Peyer's patch (tissue), 4 donors: ENCODE measurements at regions not wholly inside any gene's neighbourhood (a gene's known extent, or its start where the extent isn't known, plus 50 kb on each side); places are given as distances from the start of the nearest gene placed in this dataset.

Experiments used
- DNase-seq, 3 donors: peaks; one replicate each; pipeline ENCODE4 v3.0.0-alpha.2; 2017 to 2019
- H3K27ac ChIP-seq, 4 donors: fragments of 200-600 bp; sonication (generic); one replicate each; pipeline ENCODE4 v1.5.1; 2016 to 2019
- H3K27me3 ChIP-seq, 2 donors: fragments of 200-600 bp; sonication (generic); one replicate each; pipeline ENCODE4 v1.5.1; 2019
- H3K36me3 ChIP-seq, 3 donors: fragments of 200-600 bp; sonication (generic); one replicate each; pipeline ENCODE4 v1.5.1; 2016 to 2019
- H3K4me1 ChIP-seq, 4 donors: fragments of 200-600 bp; sonication (generic); one replicate each; pipeline ENCODE4 v1.5.1; 2016 to 2019
- H3K4me3 ChIP-seq, 4 donors: fragments of 200-600 bp; sonication (generic); 1 replicate in 3 of 4; 2 replicates in 1 of 4; pipeline ENCODE4 v1.5.1; 2016 to 2019; ENCODE audit warnings: mild to moderate bottlenecking in 1 of 4
- H3K9me3 ChIP-seq, 4 donors: fragments of 200-600 bp; sonication (generic); one replicate each; pipeline ENCODE4 v1.5.1; 2016 to 2019; ENCODE audit warnings: mild to moderate bottlenecking in 1 of 4
- POLR2A ChIP-seq, 2 donors: fragments of 450-650 bp; IDR thresholded peaks; one replicate each; pipeline ENCODE4 v1.5.1; 2017; ENCODE audit warnings: antibody characterized with exemption in 2 of 2, mild to moderate bottlenecking in 2 of 2, moderate library complexity in 2 of 2
- TF ChIP-seq, protein P1 (sequence below), 6 experiments: fragments of 450-650 bp in 4 of 6; fragments of 200-600 bp in 2 of 6; sonication (generic) in 1 of 6; IDR thresholded peaks; one replicate each; pipeline ENCODE4 v1.5.1; 2017 to 2019; ENCODE audit warnings: antibody characterized with exemption in 6 of 6, mild to moderate bottlenecking in 3 of 6, moderate library complexity in 1 of 6

DNA sequence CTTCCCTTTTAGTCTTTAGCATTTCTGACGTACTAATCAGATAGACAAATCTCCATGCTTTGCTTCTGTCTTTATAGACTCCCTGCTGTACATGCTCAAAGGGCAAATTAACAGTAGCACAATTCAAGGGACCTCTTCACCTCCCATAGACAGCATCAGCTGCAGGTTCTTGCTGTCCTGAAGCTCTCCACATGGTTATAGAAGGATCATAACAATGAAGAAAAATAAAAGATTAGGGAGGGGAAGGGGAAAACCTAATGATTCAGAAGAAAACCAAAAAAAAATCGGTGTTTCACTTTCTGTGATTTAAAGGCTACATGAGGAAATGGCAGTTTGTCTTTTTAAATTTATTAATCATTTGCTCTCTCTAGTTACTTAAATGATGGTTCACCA, 155.5 kb downstream of the PTCSC3 start:
- DNase-seq: no peak
- Histone ChIP-seq H3K9me3 (no peaks in the 10 kb centered on the region), H3K36me3 (no peaks in the 10 kb centered on the region), H3K27ac (no peak overlapping the region), H3K4me1 (no peaks in the 10 kb centered on the region), H3K4me3 (no peak overlapping the region), H3K27me3 (no peaks in the 10 kb centered on the region)
- TF ChIP-seq POLR2A (IDR thresholded peaks at IDR 0.05): no peak
- TF ChIP-seq, protein P1, sequence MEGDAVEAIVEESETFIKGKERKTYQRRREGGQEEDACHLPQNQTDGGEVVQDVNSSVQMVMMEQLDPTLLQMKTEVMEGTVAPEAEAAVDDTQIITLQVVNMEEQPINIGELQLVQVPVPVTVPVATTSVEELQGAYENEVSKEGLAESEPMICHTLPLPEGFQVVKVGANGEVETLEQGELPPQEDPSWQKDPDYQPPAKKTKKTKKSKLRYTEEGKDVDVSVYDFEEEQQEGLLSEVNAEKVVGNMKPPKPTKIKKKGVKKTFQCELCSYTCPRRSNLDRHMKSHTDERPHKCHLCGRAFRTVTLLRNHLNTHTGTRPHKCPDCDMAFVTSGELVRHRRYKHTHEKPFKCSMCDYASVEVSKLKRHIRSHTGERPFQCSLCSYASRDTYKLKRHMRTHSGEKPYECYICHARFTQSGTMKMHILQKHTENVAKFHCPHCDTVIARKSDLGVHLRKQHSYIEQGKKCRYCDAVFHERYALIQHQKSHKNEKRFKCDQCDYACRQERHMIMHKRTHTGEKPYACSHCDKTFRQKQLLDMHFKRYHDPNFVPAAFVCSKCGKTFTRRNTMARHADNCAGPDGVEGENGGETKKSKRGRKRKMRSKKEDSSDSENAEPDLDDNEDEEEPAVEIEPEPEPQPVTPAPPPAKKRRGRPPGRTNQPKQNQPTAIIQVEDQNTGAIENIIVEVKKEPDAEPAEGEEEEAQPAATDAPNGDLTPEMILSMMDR (IDR thresholded peaks at IDR 0.05): no peak

DNA sequence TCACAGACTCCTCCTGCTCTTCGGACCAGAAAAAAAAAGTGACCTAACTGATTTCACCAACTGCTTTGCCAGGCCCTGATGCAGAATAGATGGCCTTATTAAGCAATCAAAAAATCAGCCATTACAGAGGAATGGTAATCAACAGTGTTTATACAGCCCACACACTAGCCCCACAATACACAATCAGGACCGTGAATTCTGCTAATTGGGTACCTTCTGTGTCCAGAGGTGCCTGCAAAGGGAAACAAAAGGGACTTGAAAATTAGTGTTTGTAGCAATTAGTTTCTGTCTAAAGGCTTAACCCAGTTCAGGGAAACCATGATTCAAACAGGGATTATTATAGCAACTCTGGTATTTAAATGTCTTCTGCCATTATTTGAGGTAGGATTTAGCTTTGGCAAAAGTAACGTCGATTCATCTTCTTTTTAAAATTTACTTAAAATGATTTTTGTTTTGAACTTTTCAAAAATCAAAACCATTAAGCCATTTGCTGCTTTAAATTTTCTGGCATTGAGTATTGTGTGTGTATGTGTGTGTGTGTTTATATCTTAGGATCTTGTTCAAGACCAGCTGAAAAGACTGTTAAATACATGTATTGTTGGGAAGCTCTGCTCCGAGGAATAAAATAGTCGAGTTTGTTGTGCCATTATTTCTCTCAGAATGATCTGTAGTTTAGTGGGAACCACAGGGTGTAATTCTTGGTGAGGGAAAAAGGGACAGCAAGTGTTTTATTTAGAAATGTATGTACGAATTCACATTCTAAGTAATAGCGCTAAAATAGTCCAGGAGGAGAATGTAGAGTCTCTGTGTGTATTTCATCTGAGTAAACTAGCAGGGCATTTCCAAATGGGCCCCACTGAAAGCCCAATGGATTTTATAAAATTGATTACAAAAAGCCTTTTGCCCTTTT, 156.1 kb downstream of the PTCSC3 start:
- H3K27me3 ChIP-seq: no peaks in the 10 kb centered on the region
- H3K4me3 ChIP-seq: no peak overlapping the region
- H3K4me1 ChIP-seq: no peaks in the 10 kb centered on the region
- no peak for DNase-seq
- no peak for TF ChIP-seq POLR2A (IDR thresholded peaks at IDR 0.05)
- no peak overlapping the region for H3K27ac ChIP-seq
- H3K9me3 ChIP-seq: no peaks in the 10 kb centered on the region
- H3K36me3 ChIP-seq: no peaks in the 10 kb centered on the region

DNA sequence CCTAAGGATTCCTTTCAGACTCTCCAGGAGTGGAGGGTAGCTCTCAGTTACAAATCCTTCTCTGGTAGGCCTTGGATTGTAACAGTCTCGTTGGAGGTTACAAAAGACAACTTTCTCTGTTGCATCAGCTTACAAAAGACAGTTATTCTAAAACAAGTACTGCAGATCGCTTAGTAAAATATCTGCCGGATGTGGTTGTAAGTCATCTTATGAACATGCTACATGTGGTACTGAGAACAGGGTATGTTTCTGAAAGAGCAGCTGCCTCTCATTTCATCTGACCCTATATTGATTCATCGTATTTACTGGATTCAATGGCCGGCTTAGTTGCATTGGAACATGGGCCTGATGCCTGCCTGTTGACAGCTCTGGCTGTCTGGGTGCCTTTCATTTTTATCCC, 157.4 kb downstream of the PTCSC3 start:
- Histone ChIP-seq H3K27ac (no peak overlapping the region), H3K4me1 (no peaks in the 10 kb centered on the region), H3K36me3 (no peaks in the 10 kb centered on the region), H3K9me3 (no peaks in the 10 kb centered on the region), H3K4me3 (no peak overlapping the region), H3K27me3 (no peaks in the 10 kb centered on the region)
- TF ChIP-seq, protein P1 (IDR thresholded peaks at IDR 0.05): no peak
- TF ChIP-seq POLR2A (IDR thresholded peaks at IDR 0.05): no peak
- no peak for DNase-seq

DNA sequence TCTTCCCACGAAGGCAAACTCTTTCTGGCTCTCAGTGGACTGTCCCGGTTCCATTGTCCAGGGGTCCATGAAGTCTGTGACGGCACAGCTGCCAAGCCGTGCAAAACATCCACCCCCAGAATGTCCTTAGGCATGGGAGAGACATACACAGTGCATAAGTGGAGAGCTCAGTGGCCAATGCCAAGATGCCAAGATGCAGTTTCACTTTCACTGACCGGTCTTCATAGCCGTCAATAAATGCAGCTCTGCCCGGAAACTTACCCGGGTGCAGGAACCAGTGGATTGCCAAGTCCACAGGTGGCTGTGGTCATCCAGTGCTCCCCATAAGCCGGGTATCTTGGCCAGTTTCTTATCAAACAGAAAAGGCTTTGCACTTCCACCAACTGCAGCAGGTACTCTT, 162.3 kb downstream of the PTCSC3 start:
- no peaks in the 10 kb centered on the region for H3K27me3 ChIP-seq
- H3K9me3 ChIP-seq: no peaks in the 10 kb centered on the region
- H3K27ac ChIP-seq: no peak overlapping the region
- DNase-seq: no peak
- no peak overlapping the region for H3K4me3 ChIP-seq
- H3K4me1 ChIP-seq: no peaks in the 10 kb centered on the region
- no peaks in the 10 kb centered on the region for H3K36me3 ChIP-seq
- TF ChIP-seq, protein P1 (IDR thresholded peaks at IDR 0.05): no peak
- no peak for TF ChIP-seq POLR2A (IDR thresholded peaks at IDR 0.05)

DNA sequence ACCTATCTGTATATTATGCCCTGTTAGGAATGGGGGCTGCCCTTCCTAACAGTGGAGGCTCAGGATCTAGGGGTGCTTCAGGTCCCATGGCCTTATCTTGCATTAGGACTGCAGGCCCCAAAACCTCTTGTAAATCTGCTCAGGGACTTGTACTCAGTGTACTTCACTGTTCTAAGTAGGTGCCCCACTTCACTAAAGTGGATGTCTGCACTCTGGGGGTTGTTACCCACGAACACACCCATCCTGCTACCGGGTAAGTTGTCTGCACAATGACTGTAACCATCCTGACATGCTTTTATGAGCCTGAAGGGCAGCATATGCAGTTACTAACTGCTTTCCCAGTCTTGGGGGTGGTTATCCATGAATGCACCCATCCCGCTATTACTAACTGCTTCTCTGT, 163.0 kb downstream of the PTCSC3 start:
- no peaks in the 10 kb centered on the region for H3K27me3 ChIP-seq
- no peaks in the 10 kb centered on the region for H3K9me3 ChIP-seq
- H3K36me3 ChIP-seq: no peaks in the 10 kb centered on the region
- no peak overlapping the region for H3K4me3 ChIP-seq
- TF ChIP-seq, protein P1 (IDR thresholded peaks at IDR 0.05): no peak
- no peak for TF ChIP-seq POLR2A (IDR thresholded peaks at IDR 0.05)
- no peaks in the 10 kb centered on the region for H3K4me1 ChIP-seq
- DNase-seq: no peak
- H3K27ac ChIP-seq: no peak overlapping the region

DNA sequence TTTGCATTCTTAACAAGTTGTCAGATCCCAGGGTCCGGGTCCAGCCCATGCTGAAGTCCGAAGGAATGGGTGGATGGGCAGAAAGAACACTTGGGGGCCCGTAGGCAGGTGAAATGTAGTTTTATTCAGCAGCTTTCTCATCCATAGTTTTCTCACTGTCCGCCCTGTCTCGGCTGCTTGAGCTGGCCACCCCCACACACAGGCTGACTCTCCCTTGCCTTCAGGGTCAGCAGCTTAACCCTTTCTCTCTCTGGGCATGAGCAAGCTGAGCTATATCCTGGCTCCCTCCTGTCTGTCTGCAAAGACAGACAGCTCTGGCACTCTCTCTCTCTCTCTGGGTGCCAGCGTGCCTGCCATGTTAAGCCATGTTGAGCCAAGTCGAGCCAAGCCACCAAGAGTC, 163.9 kb downstream of the PTCSC3 start:
- TF ChIP-seq, protein P1 (IDR thresholded peaks at IDR 0.05): no peak
- no peak for TF ChIP-seq POLR2A (IDR thresholded peaks at IDR 0.05)
- Histone ChIP-seq H3K27me3 (no peaks in the 10 kb centered on the region), H3K4me3 (no peak overlapping the region), H3K9me3 (no peaks in the 10 kb centered on the region), H3K36me3 (no peaks in the 10 kb centered on the region), H3K27ac (no peak overlapping the region), H3K4me1 (no peaks in the 10 kb centered on the region)
- no peak for DNase-seq
